ENCODE measurements at regions not wholly inside any gene's neighbourhood (a gene's known extent, or its start where the extent isn't known, plus 50 kb on each side); places are given as distances from the start of the nearest gene placed in this dataset.

- Mint-ChIP-seq H3K4me3 (no peak overlapping the region), H3K4me1 (ENCODE audit: low read depth) (no peaks in the 10 kb centered on the region)
These were observed 344.7 kb upstream of the USP24 start for GRCh38 chr1:55559842-55560241.

DNA sequence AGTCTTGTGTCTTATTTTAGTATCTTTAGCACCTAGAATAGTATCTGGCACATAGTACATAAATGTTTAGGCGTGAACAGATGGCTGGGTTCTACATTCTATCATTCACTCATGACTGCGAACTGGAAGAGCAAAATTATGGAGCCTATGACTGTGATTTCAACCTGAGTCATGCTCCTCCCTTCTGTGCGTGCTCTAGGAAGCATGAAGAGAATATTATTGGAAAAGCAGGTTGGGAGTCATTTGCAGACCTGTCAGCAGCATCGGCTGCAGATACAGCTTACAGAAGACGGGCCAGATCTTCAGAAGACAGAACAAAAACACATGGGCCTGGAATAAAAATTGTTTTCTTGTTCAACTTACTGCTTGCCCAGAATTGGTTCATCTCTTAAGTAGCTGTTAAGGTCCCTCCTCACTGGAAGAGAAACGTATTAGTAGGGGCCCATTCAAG is 344.0 kb upstream of the USP24 start:
- Mint-ChIP-seq H3K9me3 (peaks cover 4% of the 10 kb centered on the region), H3K4me1 (ENCODE audit: low read depth) (no peaks in the 10 kb centered on the region), H3K27me3 (ENCODE audit: insufficient read depth) (no peaks in the 10 kb centered on the region), H3K4me3 (no peak overlapping the region), H3K36me3 (ENCODE audit: low read depth) (no peaks in the 10 kb centered on the region), H3K27ac (no peak overlapping the region)
- DNase-seq (ENCODE audit: low spot score) = no peak
- intact Hi-C loops (cut with micrococcal nuclease) = no loop called here

More at GRCh38 chr1:55559842-55560241, 344.7 kb upstream of the USP24 start:
- DNase-seq (ENCODE audit: low spot score) = no peak
- Mint-ChIP-seq H3K27me3 (ENCODE audit: insufficient read depth) (no peaks in the 10 kb centered on the region), H3K36me3 (ENCODE audit: low read depth) (no peaks in the 10 kb centered on the region), H3K27ac (no peak overlapping the region), H3K9me3 (peaks cover 4% of the 10 kb centered on the region)
- intact Hi-C loops (cut with micrococcal nuclease) = no loop called here

GRCh38 chr1:55558515-55558914 is 343.4 kb upstream of the USP24 start:
- H3K36me3 Mint-ChIP-seq (ENCODE audit: low read depth) = no peaks in the 10 kb centered on the region
- intact Hi-C loops (cut with micrococcal nuclease) = no loop called here
- no peaks in the 10 kb centered on the region for H3K27me3 Mint-ChIP-seq (ENCODE audit: insufficient read depth)
- H3K9me3 Mint-ChIP-seq = peaks cover 4% of the 10 kb centered on the region
- H3K27ac Mint-ChIP-seq = no peak overlapping the region
- DNase-seq (ENCODE audit: low spot score) = no peak
- H3K4me1 Mint-ChIP-seq (ENCODE audit: low read depth) = no peaks in the 10 kb centered on the region
- no peak overlapping the region for H3K4me3 Mint-ChIP-seq

DNA sequence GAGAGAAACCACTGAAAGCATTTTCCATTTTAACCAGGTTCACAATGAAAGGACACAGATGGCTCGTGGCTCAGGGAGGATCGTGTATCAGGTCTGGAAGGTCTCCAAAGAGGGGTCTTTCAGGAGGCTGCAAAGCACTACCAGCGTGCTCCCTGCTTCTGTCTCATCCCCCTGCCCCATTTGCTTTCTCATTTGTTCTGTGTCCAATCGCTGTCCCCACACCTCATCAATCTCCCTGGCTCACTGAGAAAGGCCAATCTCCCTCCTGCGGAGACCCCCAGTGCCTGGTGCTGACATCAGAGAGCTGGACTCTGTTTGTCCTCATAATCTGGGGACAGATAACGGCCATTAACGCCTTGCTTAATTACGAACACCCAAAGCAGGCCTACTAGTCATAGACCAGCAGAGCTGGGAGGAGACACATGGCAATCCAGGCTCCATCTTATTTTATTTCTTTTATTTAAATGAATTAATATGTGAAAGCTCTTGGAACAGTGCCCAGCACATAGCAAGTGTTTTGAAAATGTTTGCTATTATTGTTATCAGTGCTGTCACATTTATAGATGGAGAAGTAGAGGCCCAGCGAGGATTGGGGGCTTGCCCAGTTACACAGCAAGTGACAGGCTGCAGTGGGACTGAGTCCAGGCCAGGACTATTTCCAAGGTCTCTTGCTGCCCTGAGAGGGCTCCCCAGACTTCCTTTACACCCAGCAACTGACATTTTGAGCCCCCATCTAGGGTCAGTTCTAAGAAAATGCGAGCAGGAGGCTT is 341.0 kb upstream of the USP24 start:
- Mint-ChIP-seq H3K9me3 (no peaks in the 10 kb centered on the region), H3K4me1 (ENCODE audit: low read depth) (no peaks in the 10 kb centered on the region), H3K4me3 (no peak overlapping the region), H3K36me3 (ENCODE audit: low read depth) (no peaks in the 10 kb centered on the region), H3K27me3 (ENCODE audit: insufficient read depth) (no peaks in the 10 kb centered on the region), H3K27ac (no peak overlapping the region)
- intact Hi-C loops (cut with micrococcal nuclease) = no loop called here
- DNase-seq (ENCODE audit: low spot score) = no peak

- Mint-ChIP-seq H3K9me3 (no peaks in the 10 kb centered on the region), H3K36me3 (ENCODE audit: low read depth) (no peaks in the 10 kb centered on the region), H3K27me3 (ENCODE audit: insufficient read depth) (no peaks in the 10 kb centered on the region), H3K27ac (no peak overlapping the region), H3K4me3 (no peak overlapping the region), H3K4me1 (ENCODE audit: low read depth) (no peaks in the 10 kb centered on the region)
- intact Hi-C loops (cut with micrococcal nuclease) = no loop called here
- no peak for DNase-seq (ENCODE audit: low spot score)
These were observed 339.4 kb upstream of the USP24 start for GRCh38 chr1:55554611-55555010.

DNA sequence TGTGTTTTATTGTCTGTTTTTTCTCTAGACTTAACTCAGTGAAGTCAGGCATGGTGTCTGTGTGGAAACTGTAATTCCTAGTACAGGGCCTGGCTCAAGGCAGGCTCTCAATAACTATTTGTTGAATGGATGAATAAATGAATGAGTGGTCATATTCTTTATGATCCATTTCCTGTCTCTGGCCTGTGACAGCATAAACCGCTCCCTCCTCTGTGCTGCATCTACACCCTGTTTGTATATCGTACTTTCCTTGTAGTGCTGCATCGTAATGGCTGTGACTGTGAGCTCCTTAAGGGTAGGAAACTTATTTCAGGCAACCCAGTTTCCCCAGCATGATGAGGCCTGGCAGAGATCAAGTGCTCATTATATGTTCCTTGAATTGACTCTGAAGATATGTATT is 337.5 kb upstream of the USP24 start:
- H3K4me3 Mint-ChIP-seq = no peak overlapping the region
- no peaks in the 10 kb centered on the region for H3K27me3 Mint-ChIP-seq (ENCODE audit: insufficient read depth)
- no peaks in the 10 kb centered on the region for H3K4me1 Mint-ChIP-seq (ENCODE audit: low read depth)
- H3K36me3 Mint-ChIP-seq (ENCODE audit: low read depth) = no peaks in the 10 kb centered on the region
- no peak overlapping the region for H3K27ac Mint-ChIP-seq
- intact Hi-C loops (cut with micrococcal nuclease) = no loop called here
- no peak for DNase-seq (ENCODE audit: low spot score)
- no peaks in the 10 kb centered on the region for H3K9me3 Mint-ChIP-seq

GRCh38 chr1:55547405-55547804 is 332.2 kb upstream of the USP24 start:
- no peak for DNase-seq (ENCODE audit: low spot score)

DNA sequence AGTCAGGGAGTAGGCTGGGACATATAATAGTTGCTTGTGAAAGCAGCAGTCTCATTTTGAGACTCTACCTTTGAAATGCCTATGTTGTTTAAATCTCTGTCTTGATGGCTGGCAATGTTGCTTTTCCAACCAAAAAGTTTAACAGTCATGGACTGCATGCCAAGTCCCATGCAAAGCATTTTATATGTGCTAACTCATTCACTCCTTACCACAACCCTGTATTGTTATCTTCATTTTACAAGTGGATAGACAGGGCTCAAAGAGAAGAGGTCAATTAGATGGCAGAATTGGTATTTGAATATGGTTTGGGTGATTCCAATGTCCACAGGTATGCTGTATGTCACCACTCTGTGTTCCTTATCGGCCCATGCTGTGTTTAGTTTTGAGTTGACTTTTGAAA is 331.4 kb upstream of the USP24 start:
- no peaks in the 10 kb centered on the region for H3K9me3 Mint-ChIP-seq
- H3K27me3 Mint-ChIP-seq (ENCODE audit: insufficient read depth) = no peaks in the 10 kb centered on the region
- H3K4me3 Mint-ChIP-seq = no peak overlapping the region
- DNase-seq (ENCODE audit: low spot score) = no peak
- intact Hi-C loops (cut with micrococcal nuclease) = no loop called here
- no peaks in the 10 kb centered on the region for H3K4me1 Mint-ChIP-seq (ENCODE audit: low read depth)
- no peaks in the 10 kb centered on the region for H3K36me3 Mint-ChIP-seq (ENCODE audit: low read depth)
- H3K27ac Mint-ChIP-seq = no peak overlapping the region

More at GRCh38 chr1:55547405-55547804, 332.2 kb upstream of the USP24 start:
- Mint-ChIP-seq H3K36me3 (ENCODE audit: low read depth) (no peaks in the 10 kb centered on the region), H3K4me3 (no peak overlapping the region), H3K27me3 (ENCODE audit: insufficient read depth) (no peaks in the 10 kb centered on the region), H3K27ac (no peak overlapping the region), H3K4me1 (ENCODE audit: low read depth) (no peaks in the 10 kb centered on the region), H3K9me3 (no peaks in the 10 kb centered on the region)
- intact Hi-C loops (cut with micrococcal nuclease) = no loop called here

DNA sequence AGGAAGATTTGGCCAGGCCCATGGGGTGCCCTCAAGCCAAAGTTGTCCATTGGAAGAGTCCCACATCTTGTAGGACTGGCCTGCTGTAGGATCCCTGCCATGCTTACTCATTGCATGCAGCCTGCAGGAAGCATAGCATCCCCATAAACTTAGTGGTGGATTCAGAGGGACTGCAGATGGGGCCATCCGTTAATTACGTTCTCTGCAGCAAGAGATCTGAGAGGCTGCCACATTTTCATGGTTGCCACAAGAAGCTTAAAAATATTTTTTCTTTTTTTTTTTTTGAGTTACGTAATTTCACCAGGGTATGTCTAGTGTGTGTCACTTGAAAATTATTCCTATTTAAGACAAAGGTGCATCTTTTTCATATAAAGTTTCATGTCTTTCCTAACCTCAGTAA is 329.7 kb upstream of the USP24 start:
- no peak for DNase-seq (ENCODE audit: low spot score)
- Mint-ChIP-seq H3K36me3 (ENCODE audit: low read depth) (no peaks in the 10 kb centered on the region), H3K9me3 (no peaks in the 10 kb centered on the region), H3K4me3 (no peak overlapping the region), H3K4me1 (ENCODE audit: low read depth) (no peaks in the 10 kb centered on the region), H3K27ac (no peak overlapping the region), H3K27me3 (ENCODE audit: insufficient read depth) (no peaks in the 10 kb centered on the region)
- intact Hi-C loops (cut with micrococcal nuclease) = no loop called here

DNA sequence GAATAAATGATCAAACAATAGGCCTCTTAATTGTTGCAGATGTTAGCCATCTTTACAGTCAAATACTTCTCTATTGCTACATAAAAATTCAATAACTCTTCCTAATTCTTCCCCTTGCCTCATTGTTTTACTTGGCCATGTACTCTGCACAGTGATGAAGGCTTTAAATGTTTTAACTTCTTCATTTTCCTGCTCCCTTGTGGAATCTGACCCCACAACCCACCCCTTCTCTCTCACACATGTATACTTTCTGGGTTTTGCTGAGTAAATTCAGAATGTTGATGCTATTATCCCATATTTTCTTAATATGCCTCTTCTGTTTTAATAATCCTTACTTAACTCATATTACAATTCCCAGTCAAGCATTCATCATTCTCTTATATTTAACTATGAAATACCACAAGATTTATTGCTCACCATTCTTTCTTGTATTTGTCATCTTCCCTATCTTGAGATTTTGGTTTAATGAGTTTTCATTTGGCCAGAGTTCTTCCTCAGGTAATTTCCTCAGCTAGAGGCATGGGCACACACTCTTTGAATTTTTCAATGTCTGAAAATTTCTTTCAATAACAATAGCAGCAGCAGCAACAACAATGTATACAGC is 327.8 kb upstream of the USP24 start:
- DNase-seq (ENCODE audit: low spot score) = no peak
- Mint-ChIP-seq H3K4me3 (no peak overlapping the region), H3K36me3 (ENCODE audit: low read depth) (no peaks in the 10 kb centered on the region), H3K4me1 (ENCODE audit: low read depth) (no peaks in the 10 kb centered on the region), H3K27ac (no peak overlapping the region), H3K9me3 (no peaks in the 10 kb centered on the region), H3K27me3 (ENCODE audit: insufficient read depth) (no peaks in the 10 kb centered on the region)
- intact Hi-C loops (cut with micrococcal nuclease) = no loop called here

- intact Hi-C loops (cut with micrococcal nuclease) = no loop called here
- H3K4me1 Mint-ChIP-seq (ENCODE audit: low read depth) = no peaks in the 10 kb centered on the region
- no peaks in the 10 kb centered on the region for H3K9me3 Mint-ChIP-seq
- no peaks in the 10 kb centered on the region for H3K36me3 Mint-ChIP-seq (ENCODE audit: low read depth)
- no peak overlapping the region for H3K27ac Mint-ChIP-seq
- H3K27me3 Mint-ChIP-seq (ENCODE audit: insufficient read depth) = no peaks in the 10 kb centered on the region
- H3K4me3 Mint-ChIP-seq = no peak overlapping the region
- no peak for DNase-seq (ENCODE audit: low spot score)
These were observed 326.1 kb upstream of the USP24 start for GRCh38 chr1:55541296-55541695.

GRCh38 chr1:55539652-55540512 is 324.7 kb upstream of the USP24 start:
- no peak for DNase-seq (ENCODE audit: low spot score)
- Mint-ChIP-seq H3K4me1 (ENCODE audit: low read depth) (no peaks in the 10 kb centered on the region), H3K27me3 (ENCODE audit: insufficient read depth) (no peaks in the 10 kb centered on the region), H3K27ac (no peak overlapping the region), H3K9me3 (no peaks in the 10 kb centered on the region), H3K36me3 (ENCODE audit: low read depth) (no peaks in the 10 kb centered on the region), H3K4me3 (no peak overlapping the region)
- intact Hi-C loops (cut with micrococcal nuclease) = no loop called here

DNA sequence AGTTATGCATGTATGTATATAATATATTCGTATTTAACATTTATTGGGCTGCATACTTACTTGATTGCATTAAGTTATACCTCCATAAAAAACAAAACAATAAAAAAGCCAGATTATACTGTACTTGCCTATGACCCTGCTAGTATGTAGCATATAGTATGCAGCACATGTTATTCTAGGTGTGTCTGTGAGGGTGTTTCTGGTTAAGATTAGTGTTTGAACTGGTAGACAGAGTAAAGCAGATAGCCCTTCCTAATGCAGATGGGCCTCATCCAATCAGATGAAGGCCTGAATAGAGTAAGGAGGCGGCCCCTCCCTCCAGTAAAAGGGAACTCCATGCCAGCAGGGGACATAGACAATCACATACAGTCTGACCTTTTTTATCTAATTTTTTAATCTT is 323.3 kb upstream of the USP24 start:
- Mint-ChIP-seq H3K9me3 (no peaks in the 10 kb centered on the region), H3K4me1 (ENCODE audit: low read depth) (no peaks in the 10 kb centered on the region), H3K4me3 (no peak overlapping the region), H3K27ac (no peak overlapping the region), H3K27me3 (ENCODE audit: insufficient read depth) (no peaks in the 10 kb centered on the region), H3K36me3 (ENCODE audit: low read depth) (no peaks in the 10 kb centered on the region)
- no peak for DNase-seq (ENCODE audit: low spot score)
- intact Hi-C loops (cut with micrococcal nuclease) = no loop called here
